OCI-M1 (cell line): ENCODE measurements at regions not wholly inside any gene's neighbourhood (a gene's known extent, or its start where the extent isn't known, plus 50 kb on each side); places are given as distances from the start of the nearest gene placed in this dataset.
"Not testable (repeated sequence)": the region's sequence is repeated elsewhere in the genome, so short reads cannot be mapped to it uniquely, and the experiment has no call there.

Source experiments
- DNase-seq: peaks from one replicate; lab custom pipeline; 2025; lab: John Stamatoyannopoulos, UW

DNA sequence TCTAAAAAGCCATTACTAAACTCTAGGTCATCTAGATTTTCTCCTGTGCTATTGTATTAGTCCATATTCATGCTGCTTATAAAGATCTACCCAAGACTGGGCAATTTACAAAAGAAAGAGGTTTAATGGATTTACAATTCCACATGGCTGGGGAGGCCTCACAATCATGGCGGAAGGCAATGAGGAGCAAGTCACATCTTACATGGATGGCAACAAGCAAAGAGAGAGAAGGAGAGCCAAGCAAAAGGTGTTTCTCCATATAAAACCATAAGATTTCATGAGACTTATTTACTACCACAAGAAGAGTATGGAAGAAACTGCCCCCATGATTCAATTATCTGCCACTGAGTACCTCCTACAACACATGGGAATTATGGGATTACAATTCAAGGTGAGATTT, 69.6 kb upstream of the CCDC6 start:
- not testable (repeated sequence) for DNase-seq

DNA sequence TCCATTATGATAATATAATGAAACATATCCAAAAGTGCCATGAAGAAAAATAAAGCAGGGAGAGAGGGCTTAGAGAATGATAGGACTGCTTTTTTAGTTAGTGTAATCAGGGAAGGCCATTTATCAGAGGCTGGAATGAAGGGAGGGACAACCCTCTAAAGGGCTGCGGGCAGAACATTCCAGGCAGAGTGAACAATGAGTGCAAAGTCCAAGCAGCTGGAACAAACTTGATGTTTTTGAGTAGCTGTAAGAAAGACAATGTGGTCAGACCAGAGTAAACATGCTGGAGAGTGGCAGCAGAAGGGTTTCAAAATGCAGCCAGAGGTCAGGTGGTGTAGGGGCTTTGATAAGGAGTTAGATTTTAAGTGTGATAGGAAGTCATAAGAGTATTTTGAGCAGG, 65.6 kb upstream of the CCDC6 start:
- no peak for DNase-seq

DNA sequence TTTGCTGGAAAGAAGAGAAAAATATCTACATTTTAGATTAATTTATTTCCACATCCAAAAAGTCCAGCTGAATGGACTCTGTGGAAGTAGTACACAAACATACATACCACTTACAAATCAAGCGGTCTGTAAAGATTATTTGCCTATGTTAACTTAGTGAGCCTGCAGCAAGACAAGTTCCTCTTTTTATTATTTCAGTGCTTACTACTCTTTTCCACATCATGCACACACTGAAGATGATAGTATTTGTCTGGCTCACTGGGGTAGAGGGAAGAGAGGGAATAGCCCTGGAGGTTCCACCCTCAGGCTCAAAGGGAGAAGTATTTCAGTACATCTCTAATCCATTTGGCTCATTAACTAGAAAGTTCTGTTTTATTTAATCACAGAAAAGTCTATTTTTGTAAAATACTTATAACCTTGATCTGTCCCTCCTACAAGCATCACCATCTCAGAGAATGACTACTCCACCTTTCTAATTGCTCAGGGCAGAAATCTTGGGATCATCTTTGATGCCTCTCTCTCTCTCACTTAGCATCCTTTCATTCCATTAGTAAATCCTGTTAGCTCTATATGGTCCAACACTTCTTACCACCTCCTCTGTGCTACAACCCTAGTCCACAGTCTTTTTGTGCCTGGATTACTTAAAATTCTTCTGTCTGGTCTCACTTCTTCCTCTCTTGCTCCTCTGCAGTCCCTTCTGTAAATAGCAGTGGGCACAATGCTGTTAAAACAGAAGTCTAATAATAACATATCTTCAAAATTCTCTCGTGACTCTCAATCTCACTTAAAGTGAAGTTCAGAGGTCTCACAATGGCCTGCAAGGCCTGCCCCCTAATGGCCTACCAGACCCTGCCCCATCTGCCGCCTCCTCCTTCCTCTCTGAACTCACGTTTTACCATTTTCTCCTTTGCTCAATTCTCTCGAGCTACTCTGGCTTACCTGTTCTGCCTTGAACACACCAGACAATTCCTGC, 64.3 kb upstream of the CCDC6 start:
- DNase-seq: peak; percentile 68

DNA sequence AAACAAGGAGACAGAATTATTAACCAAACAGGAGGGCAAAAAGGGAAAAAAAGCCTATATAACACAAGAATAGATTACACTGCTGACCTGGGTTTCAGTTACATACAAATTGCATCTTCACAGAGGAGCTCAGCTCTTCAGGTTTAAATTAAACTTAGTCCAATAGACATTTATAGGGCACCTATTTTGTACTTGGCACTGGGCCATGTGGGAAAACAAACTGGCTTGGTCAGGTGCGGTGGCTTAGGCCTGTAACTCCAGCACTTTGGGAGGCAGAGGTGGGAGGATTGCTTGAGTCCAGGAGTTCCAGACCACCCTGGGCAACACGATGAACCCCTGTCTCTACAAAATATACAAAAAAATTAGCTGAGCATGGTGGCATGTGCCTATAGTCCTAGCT, 62.3 kb upstream of the CCDC6 start:
- no peak for DNase-seq

DNA sequence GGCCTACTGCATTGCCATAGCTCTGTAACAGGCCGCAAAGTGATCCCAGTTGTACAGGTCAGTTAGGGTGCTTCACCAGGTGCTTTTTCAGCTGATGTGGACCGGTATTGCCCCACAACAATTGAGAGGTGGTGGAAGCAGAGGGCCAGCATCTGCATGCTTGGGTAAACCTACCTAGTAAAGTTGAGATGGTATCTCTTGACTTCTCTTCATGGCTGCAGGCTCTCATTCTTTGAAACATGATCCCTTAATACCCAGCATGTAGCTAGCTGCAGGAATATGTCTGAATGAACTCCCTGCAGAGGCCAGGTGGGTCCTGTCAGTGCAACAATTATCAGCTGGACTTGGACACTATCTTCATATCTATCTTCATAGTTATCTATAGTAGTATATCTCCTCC, 60.7 kb upstream of the CCDC6 start:
- no peak for DNase-seq

DNA sequence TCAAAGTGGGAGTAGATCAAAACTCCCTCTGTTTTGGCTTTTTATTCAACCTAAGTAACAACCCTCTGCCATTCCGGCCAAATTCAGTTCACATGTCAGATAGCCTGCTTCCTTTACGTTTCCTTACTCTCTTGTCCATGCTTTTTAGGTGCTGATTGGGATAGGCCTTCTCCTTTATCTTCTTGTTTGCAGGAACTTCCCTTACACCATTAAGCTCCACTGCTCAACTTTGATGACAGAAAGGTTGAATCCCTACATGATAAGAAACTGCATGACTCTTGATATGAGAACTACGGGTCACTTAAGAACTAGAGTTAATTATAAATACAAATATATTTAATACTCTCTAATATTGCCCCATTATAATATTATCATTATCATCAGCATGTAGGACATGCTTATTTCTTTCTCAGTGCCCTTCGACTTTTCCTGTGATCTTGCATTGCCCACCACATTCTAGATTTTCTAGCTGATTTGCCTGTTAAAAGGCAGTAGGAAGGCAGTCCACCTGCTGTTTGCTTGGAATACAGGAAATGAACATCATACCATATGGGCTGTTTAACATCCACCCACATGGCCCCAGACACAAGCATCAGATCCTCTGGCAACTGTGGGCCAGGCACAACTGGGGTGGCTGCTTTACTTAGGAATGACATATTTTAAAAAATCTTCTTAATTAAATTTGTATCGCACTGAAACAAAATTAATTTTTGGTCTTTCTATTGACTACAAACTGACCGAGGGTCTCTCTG, 59.7 kb upstream of the CCDC6 start:
- DNase-seq: no peak

DNA sequence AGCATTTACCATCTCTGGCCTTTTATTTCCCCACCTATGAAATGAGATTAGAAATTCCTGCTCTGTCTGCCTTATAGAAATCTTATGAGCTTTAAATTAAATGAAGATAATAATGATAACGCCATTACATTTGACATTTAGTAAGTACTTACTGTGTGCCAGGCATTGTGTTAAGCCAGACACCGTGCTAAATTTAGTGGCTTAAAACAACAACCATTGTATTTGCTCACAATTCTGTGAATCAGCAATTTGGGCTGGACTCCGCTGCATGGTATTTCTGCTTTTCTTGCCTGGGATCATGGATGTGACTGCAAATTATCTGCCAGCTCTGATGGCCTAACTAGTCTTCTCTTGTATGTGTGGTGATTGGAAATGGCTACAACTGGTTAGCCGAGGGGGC, 56.4 kb upstream of the CCDC6 start:
- DNase-seq: no peak

DNA sequence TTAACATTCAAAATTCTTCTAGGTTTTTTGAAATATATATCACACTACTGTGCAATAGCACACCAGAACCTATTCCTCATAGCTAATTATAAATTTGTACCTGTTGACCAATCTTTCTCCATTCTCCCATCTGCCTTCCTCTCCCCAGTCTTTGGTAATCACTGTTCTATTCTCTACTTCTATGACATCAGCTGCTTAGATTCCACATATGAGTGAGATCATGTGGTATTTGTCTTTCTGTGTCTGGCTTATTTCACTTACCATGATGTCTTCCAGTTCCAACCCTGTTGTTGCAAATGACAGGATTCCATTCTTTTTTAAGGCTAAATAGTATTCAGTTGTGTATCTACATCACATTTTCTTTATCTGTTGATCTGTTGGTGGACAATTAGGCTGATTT, 54.4 kb upstream of the CCDC6 start:
- DNase-seq: no peak

DNA sequence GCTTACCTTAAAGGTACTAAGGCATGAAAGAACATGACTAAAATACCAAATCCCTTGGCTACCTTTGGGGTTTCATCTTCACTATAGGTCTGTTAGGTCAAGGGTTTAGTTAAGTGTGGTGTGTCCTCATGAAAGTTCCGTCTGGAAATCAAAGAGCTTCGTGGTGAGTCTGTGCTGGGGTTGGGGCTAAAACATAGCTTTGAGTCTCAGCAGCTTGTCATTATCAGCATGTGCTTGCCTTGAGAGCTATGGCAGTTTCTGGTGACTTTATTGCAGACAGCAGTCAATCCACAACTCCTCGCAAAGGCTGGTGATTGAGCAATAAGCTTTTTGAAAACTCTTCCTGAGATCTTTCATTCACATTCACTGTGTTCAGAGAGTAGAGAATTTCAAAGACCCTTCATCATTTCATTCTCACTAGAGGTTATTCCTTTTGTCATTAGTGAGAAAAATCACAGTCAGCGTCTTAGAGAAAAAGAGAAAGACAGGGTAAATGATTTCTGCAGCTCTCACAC, 53.2 kb upstream of the CCDC6 start:
- DNase-seq: no peak

DNA sequence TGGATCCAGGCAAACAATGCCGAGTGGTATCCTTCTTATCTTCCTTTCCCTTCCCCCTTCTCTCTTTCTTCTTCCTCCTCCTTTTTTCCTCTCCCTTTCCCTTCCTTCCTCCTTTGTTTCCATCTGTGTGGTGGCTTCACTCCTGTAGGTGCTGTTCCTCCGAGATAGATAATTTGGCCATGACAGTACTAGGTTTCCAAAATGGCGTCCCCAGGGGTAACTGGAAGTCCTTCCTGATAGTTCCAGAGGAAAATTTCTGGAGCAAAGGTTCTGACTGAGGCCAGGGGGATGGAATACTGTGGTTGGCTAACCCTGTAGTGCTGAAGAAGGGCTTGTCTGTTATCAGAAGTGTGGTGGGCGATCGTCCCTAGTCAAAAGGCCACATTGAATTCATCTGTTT, 52.5 kb upstream of the CCDC6 start:
- no peak for DNase-seq

DNA sequence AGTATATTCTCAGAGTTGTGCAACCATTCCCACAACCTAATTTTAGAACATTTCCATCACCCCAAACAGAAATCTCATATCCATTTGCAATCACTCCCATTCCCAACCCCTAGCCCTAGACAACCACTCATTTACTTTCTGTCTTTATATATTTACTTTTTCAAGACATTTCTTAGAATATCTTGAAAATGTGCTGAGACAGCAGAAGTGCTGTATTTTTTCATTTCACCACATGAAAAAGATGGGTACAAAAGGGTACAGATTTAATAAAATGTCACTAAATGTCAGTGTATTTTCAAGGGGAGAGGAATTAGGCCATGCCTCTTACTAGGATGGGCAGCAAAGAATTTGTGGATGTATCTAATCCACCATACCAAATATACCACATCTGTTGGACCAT, 51.6 kb upstream of the CCDC6 start:
- DNase-seq: no peak
